ENCODE measurements at regions not wholly inside any gene's neighbourhood (a gene's known extent, or its start where the extent isn't known, plus 50 kb on each side); places are given as distances from the start of the nearest gene placed in this dataset.

- DNase-seq = no peak
Observed at GRCh38 chr12:67161322-67161918, 107.7 kb upstream of the CAND1 start.

GRCh38 chr12:67173258-67173657, 95.9 kb upstream of the CAND1 start:
- no peak for DNase-seq

GRCh38 chr12:67182551-67182950, 86.6 kb upstream of the CAND1 start:
- no peak for DNase-seq

- DNase-seq = no peak
Observed at GRCh38 chr12:67193704-67194103, 75.5 kb upstream of the CAND1 start.

- DNase-seq = no peak
Observed at GRCh38 chr12:67200386-67200785, 68.8 kb upstream of the CAND1 start.

- no peak for DNase-seq
Observed at GRCh38 chr12:67202011-67202677, 67.0 kb upstream of the CAND1 start.

- no peak for DNase-seq
Observed at GRCh38 chr12:67202678-67203012, 66.5 kb upstream of the CAND1 start.

GRCh38 chr12:67208281-67209067, 60.7 kb upstream of the CAND1 start:
- DNase-seq = no peak

GRCh38 chr12:67211029-67211428, 58.1 kb upstream of the CAND1 start:
- DNase-seq = no peak

- no peak for DNase-seq
Observed at GRCh38 chr12:67211494-67211893, 57.7 kb upstream of the CAND1 start.

- no peak for DNase-seq
Observed at GRCh38 chr12:67217647-67218046, 51.5 kb upstream of the CAND1 start.

Data from hippocampal formation (tissue), 2 donors.